ENCODE measurements at regions not wholly inside any gene's neighbourhood (a gene's known extent, or its start where the extent isn't known, plus 50 kb on each side); places are given as distances from the start of the nearest gene placed in this dataset.

DNA sequence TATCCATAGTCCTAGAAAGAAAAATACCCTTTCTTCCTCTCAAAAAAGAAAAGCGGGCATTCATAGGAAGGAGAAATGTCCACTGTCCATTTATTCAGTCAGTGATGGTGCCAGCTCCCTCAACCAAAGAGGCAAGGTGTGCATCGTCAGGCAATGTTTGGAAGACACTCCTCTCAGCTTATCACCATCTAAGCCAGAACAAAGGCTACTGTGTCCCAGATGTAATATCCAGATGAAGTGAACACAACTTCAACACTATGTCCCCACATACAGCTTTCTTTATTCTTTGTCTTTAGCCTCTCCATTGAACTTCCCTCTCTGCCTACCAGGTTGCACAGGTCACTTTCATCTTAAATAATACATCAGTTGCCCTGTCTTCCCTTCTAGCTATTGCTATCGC, 131.4 kb upstream of the RNF32 start:
- TF ChIP-seq, protein P1, sequence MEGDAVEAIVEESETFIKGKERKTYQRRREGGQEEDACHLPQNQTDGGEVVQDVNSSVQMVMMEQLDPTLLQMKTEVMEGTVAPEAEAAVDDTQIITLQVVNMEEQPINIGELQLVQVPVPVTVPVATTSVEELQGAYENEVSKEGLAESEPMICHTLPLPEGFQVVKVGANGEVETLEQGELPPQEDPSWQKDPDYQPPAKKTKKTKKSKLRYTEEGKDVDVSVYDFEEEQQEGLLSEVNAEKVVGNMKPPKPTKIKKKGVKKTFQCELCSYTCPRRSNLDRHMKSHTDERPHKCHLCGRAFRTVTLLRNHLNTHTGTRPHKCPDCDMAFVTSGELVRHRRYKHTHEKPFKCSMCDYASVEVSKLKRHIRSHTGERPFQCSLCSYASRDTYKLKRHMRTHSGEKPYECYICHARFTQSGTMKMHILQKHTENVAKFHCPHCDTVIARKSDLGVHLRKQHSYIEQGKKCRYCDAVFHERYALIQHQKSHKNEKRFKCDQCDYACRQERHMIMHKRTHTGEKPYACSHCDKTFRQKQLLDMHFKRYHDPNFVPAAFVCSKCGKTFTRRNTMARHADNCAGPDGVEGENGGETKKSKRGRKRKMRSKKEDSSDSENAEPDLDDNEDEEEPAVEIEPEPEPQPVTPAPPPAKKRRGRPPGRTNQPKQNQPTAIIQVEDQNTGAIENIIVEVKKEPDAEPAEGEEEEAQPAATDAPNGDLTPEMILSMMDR (IDR thresholded peaks at IDR 0.05) = no peak
- TF ChIP-seq POLR2A (IDR thresholded peaks at IDR 0.05) = no peak

Data from thyroid gland (tissue), 4 donors.